Spleen (tissue), 11 donors: ENCODE measurements at regions not wholly inside any gene's neighbourhood (a gene's known extent, or its start where the extent isn't known, plus 50 kb on each side); places are given as distances from the start of the nearest gene placed in this dataset.

ENCODE experiments used
- DNase-seq: peaks from one replicate; pipeline ENCODE4 v3.0.0-alpha.2; 2020
- H3K27ac ChIP-seq, 8 donors: fragments of 200-600 bp; sonication (generic) in 7 of 8; 1 replicate in 4 of 8; 2 replicates in 4 of 8; pipeline versions ENCODE4 v1.5.0 to v1.8.0; 2016 to 2021; ENCODE audit warnings: inconsistent platforms in 4 of 8, mild to moderate bottlenecking in 4 of 8, moderate library complexity in 1 of 8
- H3K27me3 ChIP-seq, 7 donors: fragments of 200-600 bp; sonication (generic) in 6 of 7; replicated peaks in 1 of 7; 1 replicate in 4 of 7; 2 replicates in 3 of 7; pipeline versions ENCODE4 v1.5.0 to v1.8.0; 2016 to 2021; ENCODE audit warnings: inconsistent platforms in 3 of 7, mild to moderate bottlenecking in 1 of 7
- H3K36me3 ChIP-seq, 6 donors: fragments of 200-600 bp; sonication (generic) in 5 of 6; 1 replicate in 4 of 6; 2 replicates in 2 of 6; pipeline versions ENCODE4 v1.5.0 to v1.8.0; 2016 to 2021; ENCODE audit warnings: inconsistent platforms in 2 of 6
- H3K4me1 ChIP-seq, 6 donors: fragments of 200-600 bp; sonication (generic) in 5 of 6; 1 replicate in 3 of 6; 2 replicates in 3 of 6; pipeline versions ENCODE4 v1.5.0 to v1.8.0; 2016 to 2021; ENCODE audit warnings: inconsistent platforms in 3 of 6
- H3K4me3 ChIP-seq, 8 donors: fragments of 200-600 bp; sonication (generic) in 7 of 8; 1 replicate in 4 of 8; 2 replicates in 4 of 8; pipeline versions ENCODE4 v1.5.0 to v1.8.0; 2016 to 2021; ENCODE audit warnings: inconsistent platforms in 4 of 8, mild to moderate bottlenecking in 4 of 8, moderate library complexity in 2 of 8
- H3K9me3 ChIP-seq, 8 donors: fragments of 200-600 bp; sonication (generic) in 7 of 8; 1 replicate in 4 of 8; 2 replicates in 4 of 8; pipeline versions ENCODE4 v1.5.0 to v1.8.0; 2016 to 2021; ENCODE audit warnings: inconsistent platforms in 4 of 8
- CTCF ChIP-seq, 11 experiments: fragments of 200-600 bp in 7 of 11; fragments of 450-650 bp in 4 of 11; sonication (generic) in 4 of 11; IDR thresholded peaks in 8 of 11; conservative IDR thresholded peaks in 3 of 11; 1 replicate in 7 of 11; 2 replicates in 4 of 11; pipeline versions ENCODE4 v1.4.0 to v1.8.0; 2016 to 2021; ENCODE audit warnings: antibody characterized with exemption in 11 of 11, inconsistent platforms in 4 of 11, mild to moderate bottlenecking in 1 of 11
- POLR2A ChIP-seq, 3 donors: fragments of 450-650 bp; IDR thresholded peaks; one replicate each; pipeline ENCODE4 v1.5.1; 2017; ENCODE audit warnings: antibody characterized with exemption in 3 of 3, mild to moderate bottlenecking in 1 of 3
- POLR2AphosphoS5 ChIP-seq, 3 donors: sonication (generic); formaldehyde crosslinking; IDR thresholded peaks; one replicate each; pipeline ENCODE4 v1.5.1; 2017; ENCODE audit warnings: antibody characterized with exemption in 3 of 3
- WGBS, 5 donors: extraction: QIAGEN DNeasy Blood & Tissue Kit in 3 of 5; methylation state at CpG; one replicate each; pipeline versions ENCODE4 v1.1.5 to v1.1.7; 2013 to 2018; 5-methylcytosine and 5-hydroxymethylcytosine counted together
- intact Hi-C: fragments of 100-400 bp; cut with DNase I; formaldehyde crosslinking; loops from one replicate; pipeline ENCODE4 v1.15.0; 2023; ENCODE audit warnings: low total_unique reads
- donor health status: healthy with polysubstance abuse.
- donor health status: DM: no; HTN: no; CAD: no; lungs with moderate emphysema.
- donor health status: DM: no; HTN: no; CAD: no.
- donor health status: Bipolar disorder and iron deficiency.
- donor health status: healthy.
- donor health status: DM: no; HTN: no; CAD: no.
- donor health status: DM: yes; HTN: yes; CAD: no.

GRCh38 chr14:34053666-34054065 is 102.8 kb upstream of the EGLN3 start:
- Histone ChIP-seq H3K4me3 (no peak overlapping the region), H3K27ac (peak overlapping the region in 7 of 8 donors; percentile 8 to 80 (median 71)), H3K9me3 (no peaks in the 10 kb centered on the region), H3K4me1 (peaks cover 4 to 21% (median 10%) of the 10 kb centered on the region in 6 donors), H3K36me3 (no peaks in the 10 kb centered on the region), H3K27me3 (no peaks in the 10 kb centered on the region)
- WGBS, 5 donors, result 74 to 86% (median 79%) methylated on average over 3 of the region's 3 CpGs
- DNase-seq, result no peak
- no peak for TF ChIP-seq POLR2A (IDR thresholded peaks at IDR 0.05)
- TF ChIP-seq POLR2AphosphoS5 (IDR thresholded peaks at IDR 0.05), result peak in 1 of 3 donors; percentile 14
- TF ChIP-seq CTCF (IDR thresholded peaks at IDR 0.05 in 8 of 11, conservative IDR thresholded peaks at IDR 0.05 in 3 of 11), result peak in 4 of 11 experiments; percentile 10 to 34 (median 24)
- intact Hi-C loops, result no loop called here

GRCh38 chr14:34052658-34053014 is 101.8 kb upstream of the EGLN3 start:
- Histone ChIP-seq H3K36me3 (no peaks in the 10 kb centered on the region), H3K4me1 (peaks cover 4 to 21% (median 10%) of the 10 kb centered on the region in 6 donors), H3K27me3 (no peaks in the 10 kb centered on the region), H3K9me3 (no peaks in the 10 kb centered on the region), H3K4me3 (no peak overlapping the region), H3K27ac (peak overlapping the region in 3 of 8 donors; percentile 57 to 78 (median 71))
- intact Hi-C loops, result no loop called here
- no peak for DNase-seq
- 84 to 95% (median 91%) methylated on average over 5 of the region's 5 CpGs for WGBS, 5 donors
- TF ChIP-seq CTCF (IDR thresholded peaks at IDR 0.05 in 8 of 11, conservative IDR thresholded peaks at IDR 0.05 in 3 of 11) (no peak), POLR2A (IDR thresholded peaks at IDR 0.05) (no peak), POLR2AphosphoS5 (IDR thresholded peaks at IDR 0.05) (no peak)

- Histone ChIP-seq H3K27ac (peak overlapping the region in 1 of 8 donors; percentile 78), H3K9me3 (no peaks in the 10 kb centered on the region), H3K27me3 (no peaks in the 10 kb centered on the region), H3K36me3 (no peaks in the 10 kb centered on the region), H3K4me1 (peaks cover 4 to 21% (median 10%) of the 10 kb centered on the region in 6 donors), H3K4me3 (no peak overlapping the region)
- TF ChIP-seq POLR2A (IDR thresholded peaks at IDR 0.05) (no peak), POLR2AphosphoS5 (IDR thresholded peaks at IDR 0.05) (no peak), CTCF (IDR thresholded peaks at IDR 0.05 in 8 of 11, conservative IDR thresholded peaks at IDR 0.05 in 3 of 11) (no peak)
- DNase-seq, result no peak
- 72 to 80% (median 75%) methylated on average over 5 of the region's 5 CpGs for WGBS, 5 donors
- intact Hi-C loops, result no loop called here
Observed at GRCh38 chr14:34051966-34052657, 101.2 kb upstream of the EGLN3 start.

GRCh38 chr14:34050606-34051005 is 99.7 kb upstream of the EGLN3 start:
- Histone ChIP-seq H3K4me3 (no peak overlapping the region), H3K27me3 (no peaks in the 10 kb centered on the region), H3K27ac (no peak overlapping the region), H3K4me1 (peaks cover 4 to 13% (median 9%) of the 10 kb centered on the region in 6 donors), H3K9me3 (no peaks in the 10 kb centered on the region), H3K36me3 (no peaks in the 10 kb centered on the region)
- TF ChIP-seq CTCF (IDR thresholded peaks at IDR 0.05 in 8 of 11, conservative IDR thresholded peaks at IDR 0.05 in 3 of 11) (no peak), POLR2AphosphoS5 (IDR thresholded peaks at IDR 0.05) (no peak), POLR2A (IDR thresholded peaks at IDR 0.05) (no peak)
- 92 to 100% (median 95%) methylated on average over 1 of the region's 1 CpG for WGBS, 5 donors
- intact Hi-C loops, result no loop called here
- DNase-seq, result no peak
